SK-N-SH (cell line): ENCODE measurements at regions not wholly inside any gene's neighbourhood (a gene's known extent, or its start where the extent isn't known, plus 50 kb on each side); places are given as distances from the start of the nearest gene placed in this dataset.

Source experiments
- CTCF ChIA-PET: fragments of 300-600, 350-600 bp; formaldehyde crosslinking; extraction: SDS; loops from one replicate; lab custom pipeline; 2021; lab: Yijun Ruan, JAX
- POLR2A ChIA-PET: fragments of 350-600 bp; sonication (Branson Sonifier 250); formaldehyde crosslinking; extraction: SDS; loops from one replicate; lab custom pipeline; 2020; ENCODE audit warnings: antibody characterized with exemption, inconsistent platforms; lab: Yijun Ruan, JAX
- DNase-seq: peaks from one replicate; pipeline ENCODE4 v3.0.0; 2012
- H2AFZ ChIP-seq: fragments of 200-600 bp; sonication (generic); 2 replicates; pipeline ENCODE4 v1.8.1; 2016; ENCODE audit warnings: antibody characterized with exemption, mild to moderate bottlenecking, low read depth
- H3F3A ChIP-seq: fragments of 200-600 bp; sonication (generic); replicated peaks from 2 replicates; pipeline ENCODE3; 2016; ENCODE audit warnings: antibody characterized with exemption, mild to moderate bottlenecking; ENCODE audit not compliant: insufficient read depth
- H3K27ac ChIP-seq, 2 experiments: fragments of 200-500 bp in 1 of 2; fragments of 200-600 bp in 1 of 2; sonication (Bioruptor generic) in 1 of 2; sonication (generic), shearing (Covaris generic) in 1 of 2; 2 replicates each; pipeline versions ENCODE4 v1.5.1 to v1.6.1; 2014 to 2016; ENCODE audit warnings: low read depth in 2 of 2, inconsistent platforms in 1 of 2, low read length in 1 of 2, mild to moderate bottlenecking in 1 of 2, mixed read lengths in 1 of 2
- H3K27me3 ChIP-seq: fragments of 200-600 bp; sonication (generic), shearing (Covaris generic); 2 replicates; pipeline ENCODE4 v1.6.1; 2016; ENCODE audit warnings: mixed run types; ENCODE audit not compliant: insufficient read depth
- H3K36me3 ChIP-seq, 2 experiments: fragments of 200-500 bp in 1 of 2; fragments of 200-600 bp in 1 of 2; sonication (Bioruptor generic) in 1 of 2; sonication (generic) in 1 of 2; replicated peaks in 1 of 2; 2 replicates each; pipeline versions ENCODE3 to v1.5.1; 2014 to 2016; ENCODE audit warnings: low read length in 1 of 2, mild to moderate bottlenecking in 1 of 2; ENCODE audit not compliant: insufficient read depth in 2 of 2, control insufficient read depth in 1 of 2
- H3K4me1 ChIP-seq, 2 experiments: fragments of 200-500 bp in 1 of 2; fragments of 200-600 bp in 1 of 2; sonication (Bioruptor generic) in 1 of 2; sonication (generic), shearing (Covaris generic) in 1 of 2; 2 replicates each; pipeline versions ENCODE4 v1.5.1 to v1.6.1; 2014 to 2016; ENCODE audit warnings: low read depth in 1 of 2, low read length in 1 of 2, mixed run types in 1 of 2; ENCODE audit not compliant: insufficient read depth in 2 of 2, control insufficient read depth in 1 of 2
- H3K4me2 ChIP-seq: fragments of 200-600 bp; sonication (generic), shearing (Covaris generic); 2 replicates; pipeline ENCODE4 v1.6.1; 2017; ENCODE audit warnings: mixed run types
- H3K4me3 ChIP-seq, 2 experiments: fragments of 200-500 bp in 1 of 2; fragments of 200-600 bp in 1 of 2; sonication (Bioruptor generic) in 1 of 2; sonication (generic), shearing (Covaris generic) in 1 of 2; 2 replicates each; pipeline versions ENCODE4 v1.5.1 to v1.8.1; 2014 to 2016; ENCODE audit warnings: low read depth in 2 of 2, inconsistent platforms in 1 of 2, low read length in 1 of 2, mild to moderate bottlenecking in 1 of 2, mixed read lengths in 1 of 2, moderate library complexity in 1 of 2
- H3K79me2 ChIP-seq: fragments of 200-600 bp; sonication (generic); 2 replicates; pipeline ENCODE4 v1.8.1; 2017; ENCODE audit warnings: mild to moderate bottlenecking; ENCODE audit not compliant: insufficient read depth
- H3K9ac ChIP-seq: fragments of 200-600 bp; sonication (generic); 2 replicates; pipeline ENCODE4 v1.6.1; 2017; ENCODE audit warnings: mixed run types
- H3K9me2 ChIP-seq: fragments of 200-600 bp; sonication (generic); 2 replicates; pipeline ENCODE4 v1.6.1; 2017; ENCODE audit warnings: mixed run types
- H3K9me3 ChIP-seq: fragments of 200-600 bp; sonication (generic); 2 replicates; pipeline ENCODE4 v1.6.1; 2017; ENCODE audit warnings: mixed run types, mild to moderate bottlenecking, moderate library complexity
- H4K20me1 ChIP-seq: fragments of 200-600 bp; sonication (generic); 2 replicates; pipeline ENCODE4 v1.6.1; 2017; ENCODE audit warnings: mild to moderate bottlenecking, mixed run types; ENCODE audit not compliant: insufficient read depth
- MEF2A ChIP-seq: IDR thresholded peaks from 2 replicates; pipeline ENCODE4 v1.4.0; 2012; ENCODE audit warnings: low read depth, borderline replicate concordance
- MXI1 ChIP-seq: IDR thresholded peaks from 2 replicates; pipeline ENCODE4 v1.6.1; 2012; ENCODE audit warnings: mild to moderate bottlenecking, low read depth, low read length, improper control_type of control experiment
- RAD21 ChIP-seq: IDR thresholded peaks from 2 replicates; pipeline ENCODE4 v1.6.1; 2012; ENCODE audit warnings: mild to moderate bottlenecking, low read length
- REST ChIP-seq: IDR thresholded peaks from 2 replicates; pipeline ENCODE4 v1.6.1; 2012; ENCODE audit warnings: mild to moderate bottlenecking, low read depth, low read length, moderate library complexity
- RFX5 ChIP-seq: IDR thresholded peaks from 2 replicates; pipeline ENCODE4 v1.6.1; 2012; ENCODE audit warnings: mild to moderate bottlenecking, improper control_type of control experiment, low read length
- SIN3A ChIP-seq: IDR thresholded peaks from 2 replicates; pipeline ENCODE4 v1.6.1; 2012; ENCODE audit warnings: low read depth, mild to moderate bottlenecking, low read length, moderate library complexity, borderline replicate concordance
- SMC3 ChIP-seq: IDR thresholded peaks from 2 replicates; pipeline ENCODE4 v1.6.1; 2012; ENCODE audit warnings: low read depth, low read length, improper control_type of control experiment
- TCF12 ChIP-seq: IDR thresholded peaks from 2 replicates; pipeline ENCODE4 v1.4.0; 2012
- USF2 ChIP-seq: fragments of 150-350 bp; IDR thresholded peaks from 2 replicates; pipeline ENCODE4 v1.6.1; 2017; ENCODE audit warnings: antibody characterized with exemption, low read length, low read depth, borderline replicate concordance
- WGBS: methylation state at CpG from one replicate; pipeline ENCODE4 v1.1.6; 2017; ENCODE audit warnings: low lambda C conversion rate; 5-methylcytosine and 5-hydroxymethylcytosine counted together

GRCh38 chr18:61245276-61245675 lies 88.0 kb upstream of the CDH20 start (continued):
- TF ChIP-seq REST = no peak
- no peak for TF ChIP-seq USF2
- TF ChIP-seq SIN3A = no peak
- no peak for TF ChIP-seq TCF12
- TF ChIP-seq MEF2A = no peak

GRCh38 chr18:61248589-61248988 lies 84.6 kb upstream of the CDH20 start:
- no peaks in the 10 kb centered on the region for H4K20me1 ChIP-seq
- H3K9me2 ChIP-seq = no peaks in the 10 kb centered on the region
- H3K36me3 ChIP-seq = no peaks in the 10 kb centered on the region
- 44% methylated on average over 3 of the region's 3 CpGs for WGBS
- no peaks in the 10 kb centered on the region for H3K27me3 ChIP-seq
- no peak overlapping the region for H2AFZ ChIP-seq
- DNase-seq = no peak
- no peaks in the 10 kb centered on the region for H3K79me2 ChIP-seq
- no peaks in the 10 kb centered on the region for H3K9me3 ChIP-seq
- TF ChIP-seq RAD21 = no peak
- no peak for TF ChIP-seq RFX5
- TF ChIP-seq MXI1 = no peak
- no peak overlapping the region for H3K4me3 ChIP-seq
- ChIA-PET CTCF (no interaction called here), POLR2A (no interaction called here)
- H3K9ac ChIP-seq = no peak overlapping the region
- no peak overlapping the region for H3K4me2 ChIP-seq
- no peak overlapping the region for H3K27ac ChIP-seq
- H3K4me1 ChIP-seq = no peaks in the 10 kb centered on the region
- H3F3A ChIP-seq = no peaks in the 10 kb centered on the region

GRCh38 chr18:61256291-61256690 lies 76.9 kb upstream of the CDH20 start:
- POLR2A ChIA-PET = no interaction called here
- CTCF ChIA-PET = no interaction called here
- H3K4me2 ChIP-seq = no peak overlapping the region
- H3K79me2 ChIP-seq = no peaks in the 10 kb centered on the region
- H3F3A ChIP-seq = no peaks in the 10 kb centered on the region
- no peak overlapping the region for H3K27ac ChIP-seq
- no peak for DNase-seq
- no peaks in the 10 kb centered on the region for H3K36me3 ChIP-seq
- H3K9me2 ChIP-seq = no peaks in the 10 kb centered on the region
- H3K9me3 ChIP-seq = no peaks in the 10 kb centered on the region
- H3K9ac ChIP-seq = no peak overlapping the region
- no peak for TF ChIP-seq RFX5
- no peak for TF ChIP-seq SMC3
- no peak overlapping the region for H3K4me3 ChIP-seq
- no peak overlapping the region for H2AFZ ChIP-seq
- H3K27me3 ChIP-seq = no peaks in the 10 kb centered on the region
- no peaks in the 10 kb centered on the region for H3K4me1 ChIP-seq
- no peaks in the 10 kb centered on the region for H4K20me1 ChIP-seq
- 62% methylated on average over 5 of the region's 5 CpGs for WGBS
